Left lung (tissue), 4 donors: ENCODE measurements at regions not wholly inside any gene's neighbourhood (a gene's known extent, or its start where the extent isn't known, plus 50 kb on each side); places are given as distances from the start of the nearest gene placed in this dataset.

Experiments
- ATAC-seq: fragments of 200-7000 bp; cut with Tn5 transposase; one replicate; pipeline ENCODE4 v1.9.1; 2020; ENCODE audit warnings: moderate library complexity
- DNase-seq, 4 donors: peaks; one replicate each; pipeline ENCODE4 v3.0.0-alpha.2; 2013 to 2020
- H3K27ac ChIP-seq, 2 donors: fragments of 200-600 bp; sonication (generic) in 1 of 2; one replicate each; pipeline versions ENCODE4 v1.5.0 to v1.8.0; 2020 to 2021
- H3K27me3 ChIP-seq, 2 donors: fragments of 200-600 bp; sonication (generic) in 1 of 2; one replicate each; pipeline versions ENCODE4 v1.5.0 to v1.8.0; 2020 to 2021
- H3K36me3 ChIP-seq, 2 donors: fragments of 200-600 bp; sonication (generic) in 1 of 2; one replicate each; pipeline versions ENCODE4 v1.5.0 to v1.8.0; 2020 to 2021
- H3K4me1 ChIP-seq, 2 donors: fragments of 200-600 bp; one replicate each; pipeline ENCODE4 v1.8.0; 2021
- H3K4me3 ChIP-seq, 2 donors: fragments of 200-600 bp; sonication (generic) in 1 of 2; one replicate each; pipeline versions ENCODE4 v1.5.0 to v1.8.0; 2020 to 2021; ENCODE audit warnings: mild to moderate bottlenecking in 1 of 2
- H3K9me3 ChIP-seq, 2 donors: fragments of 200-600 bp; sonication (generic) in 1 of 2; one replicate each; pipeline versions ENCODE4 v1.5.0 to v1.8.0; 2020 to 2021
- intact Hi-C, 2 donors: fragments of 100-400 bp; cut with DNase I; formaldehyde crosslinking; loops; one replicate each; pipeline versions ENCODE4 v1.11.2 to v1.14.2; 2022
- TF ChIP-seq, protein P1 (sequence below), 2 donors: fragments of 200-600 bp; sonication (generic) in 1 of 2; IDR thresholded peaks; one replicate each; pipeline versions ENCODE4 v1.5.0 to v1.8.0; 2021; ENCODE audit warnings: antibody characterized with exemption in 2 of 2
- donor health status: DM: no; HTN: yes; CAD: no.
- donor health status: DM: no; HTN: no; CAD: no.

DNA sequence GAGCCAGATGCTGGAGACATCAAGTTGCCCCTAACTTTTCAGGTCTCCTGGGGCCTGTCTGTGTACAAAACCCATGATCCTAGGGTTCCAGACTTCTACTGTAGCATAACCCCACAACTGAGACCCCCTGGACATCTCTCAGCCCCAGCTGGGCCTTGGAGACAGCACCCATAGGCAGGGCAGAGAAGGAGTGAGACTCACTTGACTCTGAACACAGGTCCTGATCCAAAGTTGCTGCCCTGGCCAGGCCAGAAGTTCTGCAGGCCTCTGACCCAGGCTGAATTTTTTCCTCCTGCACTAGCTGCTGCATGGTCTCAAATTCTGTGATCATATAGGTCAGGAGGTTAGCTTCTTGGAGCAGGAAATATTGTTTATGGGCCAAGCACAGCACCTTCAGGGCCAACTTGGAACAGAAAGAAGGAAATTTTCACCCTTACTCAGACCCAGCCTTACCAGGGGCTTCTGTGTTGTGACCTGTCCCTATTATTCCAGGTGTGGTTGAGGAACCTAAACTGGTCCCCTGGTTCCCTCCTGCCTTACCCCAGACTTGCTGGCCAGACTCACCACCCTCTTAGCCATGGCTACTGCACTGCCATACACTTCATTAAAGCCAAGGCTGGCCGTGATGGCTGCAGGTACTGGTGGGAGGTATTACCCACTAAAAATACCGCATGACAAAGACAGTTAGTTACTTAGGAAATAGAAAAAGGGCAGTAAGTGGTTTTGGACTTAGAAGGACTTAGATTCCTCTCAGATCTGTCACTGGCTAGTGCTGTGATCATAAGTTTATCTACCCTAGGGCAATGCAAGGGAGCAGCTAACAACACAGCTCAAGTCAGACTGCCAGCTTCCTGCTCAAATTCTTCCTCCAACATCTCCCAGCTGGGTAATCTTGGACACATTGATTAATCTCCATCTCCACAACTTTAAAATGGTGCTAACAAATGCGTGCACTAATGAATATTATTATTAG, 2180.1 kb downstream of the TP53TG3F start:
- H3K27ac ChIP-seq = no peak overlapping the region
- no peaks in the 10 kb centered on the region for H3K36me3 ChIP-seq
- no peaks in the 10 kb centered on the region for H3K27me3 ChIP-seq
- H3K4me3 ChIP-seq = no peak overlapping the region
- intact Hi-C loops = no loop called here
- H3K9me3 ChIP-seq = peaks cover 0 to 61% of the 10 kb centered on the region in 2 donors
- TF ChIP-seq, protein P1, sequence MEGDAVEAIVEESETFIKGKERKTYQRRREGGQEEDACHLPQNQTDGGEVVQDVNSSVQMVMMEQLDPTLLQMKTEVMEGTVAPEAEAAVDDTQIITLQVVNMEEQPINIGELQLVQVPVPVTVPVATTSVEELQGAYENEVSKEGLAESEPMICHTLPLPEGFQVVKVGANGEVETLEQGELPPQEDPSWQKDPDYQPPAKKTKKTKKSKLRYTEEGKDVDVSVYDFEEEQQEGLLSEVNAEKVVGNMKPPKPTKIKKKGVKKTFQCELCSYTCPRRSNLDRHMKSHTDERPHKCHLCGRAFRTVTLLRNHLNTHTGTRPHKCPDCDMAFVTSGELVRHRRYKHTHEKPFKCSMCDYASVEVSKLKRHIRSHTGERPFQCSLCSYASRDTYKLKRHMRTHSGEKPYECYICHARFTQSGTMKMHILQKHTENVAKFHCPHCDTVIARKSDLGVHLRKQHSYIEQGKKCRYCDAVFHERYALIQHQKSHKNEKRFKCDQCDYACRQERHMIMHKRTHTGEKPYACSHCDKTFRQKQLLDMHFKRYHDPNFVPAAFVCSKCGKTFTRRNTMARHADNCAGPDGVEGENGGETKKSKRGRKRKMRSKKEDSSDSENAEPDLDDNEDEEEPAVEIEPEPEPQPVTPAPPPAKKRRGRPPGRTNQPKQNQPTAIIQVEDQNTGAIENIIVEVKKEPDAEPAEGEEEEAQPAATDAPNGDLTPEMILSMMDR (IDR thresholded peaks at IDR 0.05) = no peak
- no peak for DNase-seq
- no peak for ATAC-seq
- H3K4me1 ChIP-seq = no peaks in the 10 kb centered on the region

DNA sequence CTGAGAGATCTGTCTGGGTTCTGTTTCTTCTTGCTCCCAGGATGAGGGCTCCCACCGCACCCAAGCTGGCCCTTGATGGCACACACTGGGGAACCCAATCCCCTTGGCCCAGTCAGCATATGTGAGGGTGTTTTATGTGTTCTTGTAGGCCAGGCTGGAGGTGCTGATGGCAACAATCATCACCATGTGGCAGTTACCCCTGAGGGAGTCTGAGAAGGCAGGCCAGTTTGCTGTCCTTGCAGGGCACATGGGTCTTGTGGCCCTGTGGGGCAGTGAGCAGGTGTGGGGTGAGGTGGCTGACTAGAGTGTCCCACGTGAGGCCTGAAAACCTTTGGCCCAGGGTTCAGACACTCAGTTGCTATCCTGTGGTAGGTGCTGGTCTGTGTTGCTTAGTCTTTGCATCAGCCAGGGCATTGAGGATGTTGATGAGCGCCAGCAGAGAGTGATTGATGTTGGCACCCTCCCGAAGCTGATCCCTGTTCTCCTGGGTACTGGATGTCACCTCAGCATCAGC, 2183.0 kb downstream of the TP53TG3F start:
- H3K36me3 ChIP-seq = no peaks in the 10 kb centered on the region
- no peak overlapping the region for H3K4me3 ChIP-seq
- intact Hi-C loops = no loop called here
- DNase-seq = no peak
- no peak overlapping the region for H3K27ac ChIP-seq
- no peak for ATAC-seq
- peaks cover 0 to 66% of the 10 kb centered on the region in 2 donors for H3K9me3 ChIP-seq
- TF ChIP-seq, protein P1 (IDR thresholded peaks at IDR 0.05) = no peak
- H3K4me1 ChIP-seq = no peaks in the 10 kb centered on the region
- no peaks in the 10 kb centered on the region for H3K27me3 ChIP-seq

DNA sequence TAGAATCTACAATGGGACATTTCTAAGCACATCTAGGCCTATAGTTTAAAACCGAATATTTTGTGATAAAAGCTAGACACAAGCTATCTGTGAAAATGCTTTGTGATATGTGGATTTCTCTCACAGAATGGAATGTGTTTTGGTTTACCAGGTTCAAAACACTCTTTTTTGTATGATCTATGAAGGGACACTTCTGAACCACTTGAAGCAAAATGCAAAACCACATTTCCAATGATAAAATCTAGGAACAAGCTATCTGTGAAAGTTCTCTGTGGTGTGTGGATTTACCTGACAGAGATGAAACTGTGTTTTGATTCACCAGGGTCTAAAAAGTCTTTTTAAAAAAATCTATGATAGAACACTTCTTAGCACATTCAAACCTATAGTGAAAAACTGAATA, 2192.4 kb downstream of the TP53TG3F start:
- Histone ChIP-seq H3K9me3 (peaks cover 0 to 54% of the 10 kb centered on the region in 2 donors), H3K36me3 (no peaks in the 10 kb centered on the region), H3K27ac (no peak overlapping the region), H3K4me3 (no peak overlapping the region), H3K27me3 (no peaks in the 10 kb centered on the region), H3K4me1 (no peaks in the 10 kb centered on the region)
- DNase-seq (no peak), ATAC-seq (no peak)
- intact Hi-C loops = no loop called here
- TF ChIP-seq, protein P1 (IDR thresholded peaks at IDR 0.05) = no peak

DNA sequence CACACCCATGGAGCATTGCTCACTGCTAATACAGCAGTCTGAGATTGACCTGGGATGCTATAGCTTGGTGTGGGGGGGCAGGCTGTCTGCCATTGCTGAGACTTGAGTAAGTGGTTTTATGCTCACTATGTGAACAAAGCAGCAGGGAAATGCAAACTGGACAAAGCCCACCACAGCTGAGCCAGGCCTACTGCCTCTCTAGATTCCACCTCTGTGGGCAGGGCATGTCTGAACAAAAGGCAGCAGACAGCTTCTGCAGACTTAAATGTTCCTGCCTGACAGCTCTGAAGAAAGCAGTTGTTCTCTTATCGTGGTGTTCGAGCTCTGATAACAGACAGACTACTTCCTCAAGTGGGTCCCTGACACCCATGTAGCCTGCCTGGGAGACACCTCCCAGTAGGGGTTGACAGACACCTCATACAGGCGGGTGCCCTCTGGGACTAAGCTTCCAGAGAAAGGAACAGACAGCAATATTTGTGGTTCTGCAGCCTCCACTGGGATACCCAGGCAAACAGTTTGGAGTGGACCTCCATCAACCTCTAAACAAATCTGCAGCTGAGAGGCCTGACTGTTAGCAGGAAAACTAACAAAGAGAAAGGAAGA, 2204.8 kb downstream of the TP53TG3F start:
- intact Hi-C loops = no loop called here
- Histone ChIP-seq H3K4me1 (no peaks in the 10 kb centered on the region), H3K36me3 (no peaks in the 10 kb centered on the region), H3K27ac (no peak overlapping the region), H3K9me3 (peaks cover 0 to 56% of the 10 kb centered on the region in 2 donors), H3K27me3 (no peaks in the 10 kb centered on the region), H3K4me3 (no peak overlapping the region)
- DNase-seq = no peak
- ATAC-seq = no peak
- TF ChIP-seq, protein P1 (IDR thresholded peaks at IDR 0.05) = no peak

DNA sequence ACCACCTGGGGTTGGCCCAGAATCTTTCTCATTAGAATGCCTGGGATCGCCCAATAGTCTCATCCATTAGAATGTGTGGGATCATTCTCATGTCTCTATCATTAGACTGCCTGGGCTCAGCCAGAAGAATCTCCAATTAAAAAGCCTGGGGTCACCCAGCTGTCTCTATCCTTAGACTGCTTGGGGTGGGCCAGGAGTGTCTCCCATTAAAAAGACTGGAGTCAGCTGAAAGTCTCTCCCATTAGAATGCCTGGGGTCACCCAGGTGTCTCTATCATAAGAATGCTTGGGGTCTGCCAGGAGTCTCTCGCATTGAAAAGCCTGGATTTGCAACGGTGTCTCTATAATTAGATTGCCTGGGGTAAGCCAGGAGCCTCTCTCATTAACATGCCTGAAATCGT, 2225.7 kb downstream of the TP53TG3F start:
- Histone ChIP-seq H3K4me1 (no peaks in the 10 kb centered on the region), H3K27me3 (no peaks in the 10 kb centered on the region), H3K4me3 (no peak overlapping the region), H3K9me3 (peaks cover 0 to 78% of the 10 kb centered on the region in 2 donors), H3K36me3 (no peaks in the 10 kb centered on the region), H3K27ac (no peak overlapping the region)
- intact Hi-C loops = no loop called here
- no peak for DNase-seq
- TF ChIP-seq, protein P1 (IDR thresholded peaks at IDR 0.05) = no peak
- no peak for ATAC-seq
